ENCODE measurements at regions not wholly inside any gene's neighbourhood (a gene's known extent, or its start where the extent isn't known, plus 50 kb on each side); places are given as distances from the start of the nearest gene placed in this dataset.

- TF ChIP-seq EZH2phosphoT487 (IDR thresholded peaks at IDR 0.05; ENCODE audit: insufficient read depth, low read depth) (no peak), EZH2 (IDR thresholded peaks at IDR 0.05; ENCODE audit: insufficient read depth, poor library complexity, severe bottlenecking) (no peak)
These were observed 290.4 kb upstream of the KLF6 start for GRCh38 chr10:4075443-4075842.
